ENCODE measurements at regions not wholly inside any gene's neighbourhood (a gene's known extent, or its start where the extent isn't known, plus 50 kb on each side); places are given as distances from the start of the nearest gene placed in this dataset.

GRCh38 chr6:14620522-14620921, 502.9 kb downstream of the CD83 start:
- H3F3A ChIP-seq (ENCODE audit: insufficient read depth, low read length, poor library complexity, severe bottlenecking), result no peaks in the 10 kb centered on the region
- H3K9ac ChIP-seq (ENCODE audit: low read length), result no peak overlapping the region
- no peak overlapping the region for H3K4me3 ChIP-seq (ENCODE audit: low read length)
- no peaks in the 10 kb centered on the region for H3K9me3 ChIP-seq (ENCODE audit: low read length)
- H2AFZ ChIP-seq (ENCODE audit: low read depth, low read length), result no peak overlapping the region
- H3K79me2 ChIP-seq (replicated peaks; ENCODE audit: insufficient read depth, low read length), result no peaks in the 10 kb centered on the region
- H3K27ac ChIP-seq (ENCODE audit: low read length), result no peak overlapping the region
- no peaks in the 10 kb centered on the region for H3K9me2 ChIP-seq (ENCODE audit: insufficient read depth, low read length)
- H3K27me3 ChIP-seq (ENCODE audit: insufficient read depth, low read depth, low read length), result no peaks in the 10 kb centered on the region
- H3K36me3 ChIP-seq (ENCODE audit: insufficient read depth, low read length), result no peaks in the 10 kb centered on the region
- no peak overlapping the region for H3K4me2 ChIP-seq (ENCODE audit: low read length)
- TF ChIP-seq EP300 (conservative IDR thresholded peaks at IDR 0.05; ENCODE audit: poor library complexity, severe bottlenecking) (no peak), RAD21 (conservative IDR thresholded peaks at IDR 0.05) (no peak), POLR2AphosphoS5 (IDR thresholded peaks at IDR 0.05) (no peak), TAF1 (IDR thresholded peaks at IDR 0.05; ENCODE audit: low read depth) (no peak), CTCF (IDR thresholded peaks at IDR 0.05; ENCODE audit: poor library complexity, severe bottlenecking) (no peak), REST (IDR thresholded peaks at IDR 0.05; ENCODE audit: borderline replicate concordance) (no peak), MXI1 (conservative IDR thresholded peaks at IDR 0.05; ENCODE audit: poor library complexity, severe bottlenecking) (no peak), EZH2 (IDR thresholded peaks at IDR 0.05; ENCODE audit: borderline replicate concordance, insufficient read depth, low read length, poor library complexity, severe bottlenecking) (no peak), SMC3 (conservative IDR thresholded peaks at IDR 0.05; ENCODE audit: poor library complexity) (no peak)
- no peaks in the 10 kb centered on the region for H4K20me1 ChIP-seq (ENCODE audit: insufficient read depth)

GRCh38 chr6:14621518-14621917, 503.9 kb downstream of the CD83 start:
- Histone ChIP-seq H3K9me3 (ENCODE audit: low read length) (no peaks in the 10 kb centered on the region), H3K4me3 (ENCODE audit: low read length) (no peak overlapping the region), H3K9ac (ENCODE audit: low read length) (no peak overlapping the region), H3K4me2 (ENCODE audit: low read length) (no peak overlapping the region), H3K79me2 (replicated peaks; ENCODE audit: insufficient read depth, low read length) (no peaks in the 10 kb centered on the region), H3K27ac (ENCODE audit: low read length) (no peak overlapping the region), H4K20me1 (ENCODE audit: insufficient read depth) (no peaks in the 10 kb centered on the region), H3K27me3 (ENCODE audit: insufficient read depth, low read depth, low read length) (no peaks in the 10 kb centered on the region), H3F3A (ENCODE audit: insufficient read depth, low read length, poor library complexity, severe bottlenecking) (no peaks in the 10 kb centered on the region), H3K36me3 (ENCODE audit: insufficient read depth, low read length) (no peaks in the 10 kb centered on the region), H3K9me2 (ENCODE audit: insufficient read depth, low read length) (no peaks in the 10 kb centered on the region), H2AFZ (ENCODE audit: low read depth, low read length) (no peak overlapping the region)
- TF ChIP-seq TAF1 (IDR thresholded peaks at IDR 0.05; ENCODE audit: low read depth) (no peak), REST (IDR thresholded peaks at IDR 0.05; ENCODE audit: borderline replicate concordance) (no peak), EZH2 (IDR thresholded peaks at IDR 0.05; ENCODE audit: borderline replicate concordance, insufficient read depth, low read length, poor library complexity, severe bottlenecking) (no peak), EP300 (conservative IDR thresholded peaks at IDR 0.05; ENCODE audit: poor library complexity, severe bottlenecking) (no peak), MXI1 (conservative IDR thresholded peaks at IDR 0.05; ENCODE audit: poor library complexity, severe bottlenecking) (no peak), RAD21 (conservative IDR thresholded peaks at IDR 0.05) (no peak), CTCF (IDR thresholded peaks at IDR 0.05; ENCODE audit: poor library complexity, severe bottlenecking) (no peak), SMC3 (conservative IDR thresholded peaks at IDR 0.05; ENCODE audit: poor library complexity) (no peak), POLR2AphosphoS5 (IDR thresholded peaks at IDR 0.05) (no peak)
